ES-I3 (cell line): ENCODE measurements at regions not wholly inside any gene's neighbourhood (a gene's known extent, or its start where the extent isn't known, plus 50 kb on each side); places are given as distances from the start of the nearest gene placed in this dataset.

Experiments used
- H3K36me3 ChIP-seq: 2 replicates; pipeline ENCODE4 v1.6.1; 2013; ENCODE audit warnings: mild to moderate bottlenecking, low read length, control low read depth, moderate library complexity; ENCODE audit not compliant: insufficient read depth
- H3K4me1 ChIP-seq: 2 replicates; pipeline ENCODE4 v1.6.1; 2013; ENCODE audit warnings: mild to moderate bottlenecking, control low read depth, low read length; ENCODE audit not compliant: insufficient read depth
- H3K9ac ChIP-seq: 2 replicates; pipeline ENCODE4 v1.6.1; 2013; ENCODE audit warnings: low read depth, mild to moderate bottlenecking, low read length, moderate library complexity
- H3K9me3 ChIP-seq: 2 replicates; pipeline ENCODE4 v1.6.1; 2013; ENCODE audit warnings: mild to moderate bottlenecking, low read length, moderate library complexity; ENCODE audit not compliant: control insufficient read depth, insufficient read depth

DNA sequence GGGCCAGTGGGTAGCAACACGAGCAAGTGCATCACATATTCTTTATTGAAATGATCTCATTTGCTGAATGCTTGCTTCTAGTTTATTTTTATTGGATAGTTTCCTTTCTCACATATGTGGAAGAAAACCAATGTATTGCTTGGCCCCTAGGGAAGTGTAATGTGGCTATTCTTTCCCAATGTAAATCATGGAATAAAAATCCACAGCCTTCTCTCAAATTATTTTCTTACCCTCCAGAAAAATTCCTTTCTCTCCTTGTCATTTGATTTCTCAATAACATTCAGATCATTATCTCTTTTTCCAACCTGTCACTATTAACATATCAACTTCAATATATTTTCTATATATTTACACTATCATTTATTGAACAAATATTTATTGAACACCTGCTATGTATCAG, 51.9 kb upstream of the PTPRK start:
- peaks cover 12% of the 10 kb centered on the region for H3K4me1 ChIP-seq
- H3K9me3 ChIP-seq = no peaks in the 10 kb centered on the region; the same call in 1 of the 2 replicates

DNA sequence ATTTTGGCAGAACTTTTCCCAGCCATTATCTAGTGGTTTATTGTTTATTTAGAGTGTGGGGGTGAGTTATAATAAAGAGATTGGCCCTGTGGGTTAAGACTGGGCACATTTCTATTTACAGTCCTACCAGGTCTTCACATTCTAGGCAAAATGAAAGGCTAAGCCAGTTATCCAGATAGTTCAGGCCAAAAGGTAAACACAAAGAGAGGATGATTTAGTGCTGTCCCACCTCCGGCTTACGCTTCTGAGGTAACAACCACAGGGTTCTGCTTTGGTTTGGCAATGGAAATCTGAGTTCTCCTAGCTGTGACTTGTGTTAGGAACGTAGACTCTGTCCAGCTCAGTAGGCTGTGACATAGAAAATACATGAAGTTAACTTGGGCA, 50.3 kb upstream of the PTPRK start:
- Histone ChIP-seq H3K4me1 (peaks cover 12% of the 10 kb centered on the region), H3K9me3 (peaks cover 3% of the 10 kb centered on the region; the same call in 1 of the 2 replicates), H3K36me3 (no peaks in the 10 kb centered on the region), H3K9ac (no peak overlapping the region)

More for the DNA sequence above, 51.9 kb upstream of the PTPRK start:
- Histone ChIP-seq H3K36me3 (no peaks in the 10 kb centered on the region), H3K9ac (no peak overlapping the region)

DNA sequence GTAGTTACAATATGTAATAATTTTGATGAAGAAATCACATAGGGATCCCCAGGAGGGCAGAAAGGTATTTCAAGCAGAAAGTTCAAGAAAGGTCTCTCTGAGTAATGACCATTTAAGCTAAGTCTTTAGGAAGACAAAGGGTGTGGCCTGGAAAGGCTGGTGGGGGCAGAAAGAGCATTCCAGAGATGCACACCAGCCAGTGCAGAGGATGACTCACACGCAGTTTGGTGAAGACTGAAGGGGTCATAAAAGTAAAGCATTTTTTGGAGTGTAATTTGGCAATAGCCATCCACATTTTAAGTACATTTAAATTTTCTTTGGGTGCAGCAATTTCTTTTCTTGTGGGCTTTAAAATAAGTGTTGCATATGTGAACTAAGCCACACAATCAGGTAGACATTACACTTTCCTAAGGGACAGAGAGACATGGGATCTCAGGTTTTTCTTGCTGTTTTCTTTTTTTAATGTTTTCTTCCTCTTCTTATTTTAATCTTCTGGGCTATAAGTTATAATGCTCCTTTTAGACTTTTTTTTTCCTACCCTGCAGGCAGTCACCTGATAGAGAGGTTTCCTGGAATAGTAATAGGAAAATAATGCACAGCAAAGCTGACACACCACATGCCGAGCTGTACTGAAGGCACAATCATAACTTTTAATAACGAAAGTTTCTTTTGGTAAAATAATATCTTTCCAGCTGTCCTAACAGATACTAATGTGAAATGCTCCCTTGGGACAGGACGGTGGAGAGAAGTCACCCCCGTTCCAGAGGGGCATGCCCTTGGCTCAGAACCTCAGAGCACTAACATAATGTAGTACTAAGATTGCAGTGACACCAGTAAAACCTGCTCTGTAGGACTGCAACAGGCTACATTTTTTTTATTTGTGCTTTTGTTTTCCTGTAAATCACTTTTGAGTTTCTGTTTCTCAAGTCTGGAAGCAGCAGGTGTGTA, 49.6 kb upstream of the PTPRK start:
- Histone ChIP-seq H3K9ac (no peak overlapping the region), H3K9me3 (peaks cover 3% of the 10 kb centered on the region; the same call in 1 of the 2 replicates), H3K4me1 (peaks cover 12% of the 10 kb centered on the region), H3K36me3 (no peaks in the 10 kb centered on the region)
